ENCODE measurements at regions not wholly inside any gene's neighbourhood (a gene's known extent, or its start where the extent isn't known, plus 50 kb on each side); places are given as distances from the start of the nearest gene placed in this dataset.

GRCh38 chr5:2860101-2860500, 108.6 kb upstream of the IRX2 start:
- TF ChIP-seq CTCF (conservative IDR thresholded peaks at IDR 0.05) (no peak), EZH2 (IDR thresholded peaks at IDR 0.05; ENCODE audit: low read depth) (no peak)
